ENCODE measurements at regions not wholly inside any gene's neighbourhood (a gene's known extent, or its start where the extent isn't known, plus 50 kb on each side); places are given as distances from the start of the nearest gene placed in this dataset.

- intact Hi-C loops (cut with micrococcal nuclease; ENCODE audit: unreplicated experiment) = no loop called here
- no peaks in the 10 kb centered on the region for H4K20me1 ChIP-seq (ENCODE audit: insufficient read depth, low read length)
- CTCF ChIA-PET (ENCODE audit: low intra/inter-chr PET ratio, low total read pairs) = no interaction called here
- no peak overlapping the region for H2AFZ ChIP-seq (ENCODE audit: low read length)
- TF ChIP-seq ZHX1 (CRISPR knock-in tag; IDR thresholded peaks at IDR 0.05; ENCODE audit: low read depth) (no peak), ZNF619 (CRISPR knock-in tag; IDR thresholded peaks at IDR 0.05) (no peak), ZBTB20 (CRISPR knock-in tag; IDR thresholded peaks at IDR 0.05; ENCODE audit: borderline replicate concordance, low read depth) (no peak), TOE1 (CRISPR knock-in tag; IDR thresholded peaks at IDR 0.05) (no peak), ZNF17 (CRISPR knock-in tag; IDR thresholded peaks at IDR 0.05) (no peak), ZNF569 (CRISPR knock-in tag; IDR thresholded peaks at IDR 0.05; ENCODE audit: borderline replicate concordance) (no peak)
- no peak overlapping the region for H3K9ac ChIP-seq (ENCODE audit: insufficient read depth, low read depth, low read length)
- WGBS (ENCODE audit: low lambda C conversion rate) = 32% methylated on average over 9 of the region's 17 CpGs
- DNase-seq (ENCODE audit: low spot score) (no peak), ATAC-seq (no peak), FAIRE-seq (no peak)
- peaks cover 12% of the 10 kb centered on the region for H3K4me1 ChIP-seq (ENCODE audit: insufficient read depth, low read length)
- POLR2A ChIA-PET = interaction anchor here (1.8 kb wide), 1 partner anchor 38 kb away, joined by 4 read pairs; no protein-coding TSS in a partner anchor
- H3K9me3 ChIP-seq (ENCODE audit: low read length) = no peaks in the 10 kb centered on the region
- no peak overlapping the region for H3K4me3 ChIP-seq (replicated peaks in 1 of 3; ENCODE audit: insufficient read depth in 1 of 3, low read depth in 2 of 3, low read length in 3 of 3)
- no peak overlapping the region for H3K27ac ChIP-seq (ENCODE audit: extremely low read length, insufficient read depth, low read length)
- H3K36me3 ChIP-seq (replicated peaks in 1 of 2; ENCODE audit: control insufficient read depth in 1 of 2, insufficient read depth in 2 of 2, low read length in 2 of 2) = no peaks in the 10 kb centered on the region
- H3K79me2 ChIP-seq (ENCODE audit: insufficient read depth, low read length) = no peaks in the 10 kb centered on the region
- in situ Hi-C loops (cut with HindIII; ENCODE audit: extremely low pct_ligation_motif_present, low pct_unique_long_range_greater_than_20kb) = no loop called here
- H3K4me2 ChIP-seq (ENCODE audit: low read depth, low read length) = no peak overlapping the region
- BruUV-seq (replicated peaks) = no TSS peak
- peaks cover 23 to 72% of the 10 kb centered on the region in 2 experiments for H3K27me3 ChIP-seq (ENCODE audit: control insufficient read depth in 1 of 2, insufficient read depth in 2 of 2, low read length in 2 of 2)
These were observed 310.9 kb upstream of the DIO3 start for GRCh38 chr14:101250336-101250947.
